GM23338 (cell line): ENCODE measurements at regions not wholly inside any gene's neighbourhood (a gene's known extent, or its start where the extent isn't known, plus 50 kb on each side); places are given as distances from the start of the nearest gene placed in this dataset.

Experiments
- ATAC-seq: fragments of 200-7000 bp; cut with Tn5 transposase; 3 replicates; pipeline ENCODE4 v1.9.1; 2020
- DNase-seq: peaks from one replicate; pipeline ENCODE4 v3.0.0-alpha.2; 2015; ENCODE audit warnings: low spot score
- H2AFZ ChIP-seq: fragments of 200-600 bp; sonication (generic); 2 replicates; pipeline ENCODE4 v1.8.0; 2016; ENCODE audit warnings: antibody characterized with exemption, mild to moderate bottlenecking, moderate library complexity
- H3F3A ChIP-seq: fragments of 200-600 bp; sonication (generic); replicated peaks from 2 replicates; pipeline ENCODE4 v1.8.0; 2017; ENCODE audit warnings: antibody characterized with exemption, mixed run types, low read depth
- H3K27ac ChIP-seq: fragments of 200-600 bp; sonication (generic); 2 replicates; pipeline ENCODE4 v1.6.1; 2016; ENCODE audit warnings: low read depth
- H3K27me3 ChIP-seq: fragments of 200-600 bp; sonication (generic); 2 replicates; pipeline ENCODE4 v1.8.0; 2016; ENCODE audit warnings: mild to moderate bottlenecking, mixed run types, moderate library complexity; ENCODE audit not compliant: insufficient read depth
- H3K36me3 ChIP-seq: fragments of 200-600 bp; sonication (generic); 2 replicates; pipeline ENCODE4 v1.8.0; 2016; ENCODE audit warnings: mild to moderate bottlenecking; ENCODE audit not compliant: insufficient read depth
- H3K4me1 ChIP-seq: fragments of 200-600 bp; sonication (generic); 2 replicates; pipeline ENCODE4 v1.8.0; 2016; ENCODE audit warnings: mild to moderate bottlenecking, moderate library complexity; ENCODE audit not compliant: insufficient read depth
- H3K4me2 ChIP-seq: fragments of 200-600 bp; sonication (generic); 2 replicates; pipeline ENCODE4 v1.7.1; 2017; ENCODE audit warnings: mixed run types
- H3K4me3 ChIP-seq: fragments of 200-600 bp; sonication (generic); 2 replicates; pipeline ENCODE4 v1.6.1; 2016; ENCODE audit warnings: mixed run types
- H3K79me2 ChIP-seq: fragments of 200-600 bp; sonication (generic); replicated peaks from 2 replicates; pipeline ENCODE4 v1.8.0; 2017; ENCODE audit warnings: mild to moderate bottlenecking; ENCODE audit not compliant: insufficient read depth
- H3K9me2 ChIP-seq: fragments of 200-600 bp; sonication (generic); 2 replicates; pipeline ENCODE4 v1.8.0; 2017; ENCODE audit not compliant: insufficient read depth
- H4K20me1 ChIP-seq: fragments of 200-600 bp; sonication (generic); replicated peaks from 2 replicates; pipeline ENCODE4 v1.8.0; 2017; ENCODE audit warnings: mild to moderate bottlenecking; ENCODE audit not compliant: insufficient read depth
- H3K27ac Mint-ChIP-seq: 2 replicates; pipeline ENCODE4 v1.8.0; 2020; ENCODE audit warnings: inconsistent platforms, mild to moderate bottlenecking, moderate library complexity, mixed read lengths
- H3K27me3 Mint-ChIP-seq: 3 replicates; pipeline ENCODE4 v1.8.0; 2022; ENCODE audit warnings: low read depth, mild to moderate bottlenecking, moderate library complexity, mixed read lengths, inconsistent platforms; ENCODE audit not compliant: insufficient read depth, poor library complexity
- H3K36me3 Mint-ChIP-seq: 3 replicates; pipeline ENCODE4 v1.8.0; 2021; ENCODE audit warnings: low read depth, mild to moderate bottlenecking, inconsistent platforms, moderate library complexity, mixed read lengths
- H3K4me1 Mint-ChIP-seq: 3 replicates; pipeline ENCODE4 v1.8.0; 2020; ENCODE audit warnings: mild to moderate bottlenecking, inconsistent platforms, mixed read lengths
- H3K4me3 Mint-ChIP-seq: 3 replicates; pipeline ENCODE4 v1.8.0; 2021; ENCODE audit warnings: moderate library complexity, mild to moderate bottlenecking, inconsistent platforms, mixed read lengths
- H3K9me3 Mint-ChIP-seq: 3 replicates; pipeline ENCODE4 v1.8.0; 2020; ENCODE audit warnings: moderate library complexity, mild to moderate bottlenecking, inconsistent platforms, mixed read lengths
- CREB1 ChIP-seq: fragments of 250-450 bp; sonication (Bioruptor Pico); IDR thresholded peaks from 2 replicates; pipeline ENCODE4 v1.5.0; 2020; ENCODE audit warnings: low read depth, mild to moderate bottlenecking, moderate library complexity
- EZH2 ChIP-seq: fragments of 200-600 bp; sonication (generic); IDR thresholded peaks from one replicate; pipeline ENCODE4 v1.8.0; 2017; ENCODE audit warnings: antibody characterized with exemption, mild to moderate bottlenecking, low read depth; ENCODE audit not compliant: unreplicated experiment
- EZH2phosphoT487 ChIP-seq: fragments of 200-600 bp; sonication (generic); IDR thresholded peaks from one replicate; pipeline ENCODE4 v1.8.1; 2018; ENCODE audit warnings: antibody characterized with exemption; ENCODE audit not compliant: unreplicated experiment
- JUNB ChIP-seq: IDR thresholded peaks from one replicate; pipeline ENCODE4 v1.6.1; 2016; ENCODE audit warnings: antibody characterized with exemption; ENCODE audit not compliant: unreplicated experiment
- NANOG ChIP-seq: IDR thresholded peaks from 2 replicates; pipeline ENCODE4 v1.6.1; 2016; ENCODE audit warnings: antibody characterized with exemption, borderline replicate concordance
- POLR2AphosphoS5 ChIP-seq: IDR thresholded peaks from 2 replicates; pipeline ENCODE4 v1.6.1; 2016; ENCODE audit warnings: antibody characterized with exemption, low read depth
- STAT1 ChIP-seq: IDR thresholded peaks from one replicate; pipeline ENCODE4 v1.6.1; 2016; ENCODE audit warnings: antibody characterized with exemption; ENCODE audit not compliant: unreplicated experiment
- ZNF114 ChIP-seq: fragments of 250-450 bp; sonication (Bioruptor Pico); IDR thresholded peaks from 2 replicates; pipeline ENCODE4 v1.5.0; 2020; ENCODE audit warnings: mild to moderate bottlenecking, moderate library complexity
- ZNF331 ChIP-seq: fragments of 250-450 bp; sonication (Bioruptor Pico); IDR thresholded peaks from 2 replicates; pipeline ENCODE4 v1.5.0; 2020; ENCODE audit warnings: low read depth, mild to moderate bottlenecking, moderate library complexity
- TF ChIP-seq, protein P1 (sequence below), 2 experiments: fragments of 200-600 bp in 1 of 2; sonication (generic) in 1 of 2; conservative IDR thresholded peaks; 2 replicates each; pipeline versions ENCODE4 v1.5.1 to v1.6.1; 2016 to 2017; ENCODE audit warnings: antibody characterized with exemption in 2 of 2, low read depth in 2 of 2, mild to moderate bottlenecking in 2 of 2, moderate library complexity in 1 of 2
- TF ChIP-seq, protein P2 (sequence below): IDR thresholded peaks from one replicate; pipeline ENCODE4 v1.6.1; 2018; ENCODE audit warnings: antibody characterized with exemption; ENCODE audit not compliant: unreplicated experiment
- TF ChIP-seq, protein P3 (sequence below): fragments of 250-450 bp; sonication (Bioruptor Pico); IDR thresholded peaks from 2 replicates; pipeline ENCODE4 v1.5.0; 2020; ENCODE audit warnings: mild to moderate bottlenecking, moderate library complexity
- TF ChIP-seq, protein P4 (sequence below): IDR thresholded peaks from 2 replicates; pipeline ENCODE4 v1.6.1; 2016; ENCODE audit warnings: antibody characterized with exemption

DNA sequence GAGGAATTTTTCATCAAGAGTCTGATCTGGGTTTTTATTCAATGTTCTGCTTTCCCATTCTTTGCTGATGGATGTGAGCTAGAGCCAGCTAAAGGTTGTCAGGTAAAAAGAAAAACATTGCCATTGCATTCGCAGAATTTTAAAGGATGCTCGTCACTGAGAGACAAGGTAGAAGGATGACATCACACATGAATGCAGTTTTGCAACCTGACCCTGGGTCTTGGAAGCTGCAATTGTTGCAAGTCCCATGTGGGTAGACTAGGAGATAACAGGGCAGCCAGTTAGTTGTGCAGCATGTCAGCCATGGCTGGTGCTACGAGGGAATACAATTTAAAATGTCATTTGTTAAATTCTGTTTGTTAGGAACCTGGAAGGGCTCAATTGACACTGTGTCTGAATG lies 73.9 kb upstream of the MXRA5 start:
- Histone ChIP-seq H4K20me1 (no peaks in the 10 kb centered on the region), H3K9me2 (no peaks in the 10 kb centered on the region), H3K4me1 (no peaks in the 10 kb centered on the region), H3K79me2 (no peaks in the 10 kb centered on the region), H3F3A (no peaks in the 10 kb centered on the region), H3K4me2 (no peak overlapping the region), H3K36me3 (no peaks in the 10 kb centered on the region), H3K27ac (no peak overlapping the region), H2AFZ (no peak overlapping the region), H3K4me3 (no peak overlapping the region), H3K27me3 (no peaks in the 10 kb centered on the region)
- Mint-ChIP-seq H3K27me3 (peaks cover 3% of the 10 kb centered on the region), H3K9me3 (no peaks in the 10 kb centered on the region), H3K36me3 (no peaks in the 10 kb centered on the region), H3K4me1 (no peaks in the 10 kb centered on the region), H3K27ac (no peak overlapping the region), H3K4me3 (no peak overlapping the region)
- TF ChIP-seq POLR2AphosphoS5 (no peak), EZH2phosphoT487 (no peak), JUNB (no peak), ZNF114 (no peak), ZNF331 (no peak), STAT1 (no peak), CREB1 (CRISPR knock-in tag) (no peak), NANOG (no peak), EZH2 (no peak)
- TF ChIP-seq, protein P1, sequence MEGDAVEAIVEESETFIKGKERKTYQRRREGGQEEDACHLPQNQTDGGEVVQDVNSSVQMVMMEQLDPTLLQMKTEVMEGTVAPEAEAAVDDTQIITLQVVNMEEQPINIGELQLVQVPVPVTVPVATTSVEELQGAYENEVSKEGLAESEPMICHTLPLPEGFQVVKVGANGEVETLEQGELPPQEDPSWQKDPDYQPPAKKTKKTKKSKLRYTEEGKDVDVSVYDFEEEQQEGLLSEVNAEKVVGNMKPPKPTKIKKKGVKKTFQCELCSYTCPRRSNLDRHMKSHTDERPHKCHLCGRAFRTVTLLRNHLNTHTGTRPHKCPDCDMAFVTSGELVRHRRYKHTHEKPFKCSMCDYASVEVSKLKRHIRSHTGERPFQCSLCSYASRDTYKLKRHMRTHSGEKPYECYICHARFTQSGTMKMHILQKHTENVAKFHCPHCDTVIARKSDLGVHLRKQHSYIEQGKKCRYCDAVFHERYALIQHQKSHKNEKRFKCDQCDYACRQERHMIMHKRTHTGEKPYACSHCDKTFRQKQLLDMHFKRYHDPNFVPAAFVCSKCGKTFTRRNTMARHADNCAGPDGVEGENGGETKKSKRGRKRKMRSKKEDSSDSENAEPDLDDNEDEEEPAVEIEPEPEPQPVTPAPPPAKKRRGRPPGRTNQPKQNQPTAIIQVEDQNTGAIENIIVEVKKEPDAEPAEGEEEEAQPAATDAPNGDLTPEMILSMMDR (conservative IDR thresholded peaks at IDR 0.05; ENCODE audit: low read depth in 2 of 2) = no peak
- TF ChIP-seq, protein P2, sequence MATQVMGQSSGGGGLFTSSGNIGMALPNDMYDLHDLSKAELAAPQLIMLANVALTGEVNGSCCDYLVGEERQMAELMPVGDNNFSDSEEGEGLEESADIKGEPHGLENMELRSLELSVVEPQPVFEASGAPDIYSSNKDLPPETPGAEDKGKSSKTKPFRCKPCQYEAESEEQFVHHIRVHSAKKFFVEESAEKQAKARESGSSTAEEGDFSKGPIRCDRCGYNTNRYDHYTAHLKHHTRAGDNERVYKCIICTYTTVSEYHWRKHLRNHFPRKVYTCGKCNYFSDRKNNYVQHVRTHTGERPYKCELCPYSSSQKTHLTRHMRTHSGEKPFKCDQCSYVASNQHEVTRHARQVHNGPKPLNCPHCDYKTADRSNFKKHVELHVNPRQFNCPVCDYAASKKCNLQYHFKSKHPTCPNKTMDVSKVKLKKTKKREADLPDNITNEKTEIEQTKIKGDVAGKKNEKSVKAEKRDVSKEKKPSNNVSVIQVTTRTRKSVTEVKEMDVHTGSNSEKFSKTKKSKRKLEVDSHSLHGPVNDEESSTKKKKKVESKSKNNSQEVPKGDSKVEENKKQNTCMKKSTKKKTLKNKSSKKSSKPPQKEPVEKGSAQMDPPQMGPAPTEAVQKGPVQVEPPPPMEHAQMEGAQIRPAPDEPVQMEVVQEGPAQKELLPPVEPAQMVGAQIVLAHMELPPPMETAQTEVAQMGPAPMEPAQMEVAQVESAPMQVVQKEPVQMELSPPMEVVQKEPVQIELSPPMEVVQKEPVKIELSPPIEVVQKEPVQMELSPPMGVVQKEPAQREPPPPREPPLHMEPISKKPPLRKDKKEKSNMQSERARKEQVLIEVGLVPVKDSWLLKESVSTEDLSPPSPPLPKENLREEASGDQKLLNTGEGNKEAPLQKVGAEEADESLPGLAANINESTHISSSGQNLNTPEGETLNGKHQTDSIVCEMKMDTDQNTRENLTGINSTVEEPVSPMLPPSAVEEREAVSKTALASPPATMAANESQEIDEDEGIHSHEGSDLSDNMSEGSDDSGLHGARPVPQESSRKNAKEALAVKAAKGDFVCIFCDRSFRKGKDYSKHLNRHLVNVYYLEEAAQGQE = no peak
- TF ChIP-seq, protein P3, sequence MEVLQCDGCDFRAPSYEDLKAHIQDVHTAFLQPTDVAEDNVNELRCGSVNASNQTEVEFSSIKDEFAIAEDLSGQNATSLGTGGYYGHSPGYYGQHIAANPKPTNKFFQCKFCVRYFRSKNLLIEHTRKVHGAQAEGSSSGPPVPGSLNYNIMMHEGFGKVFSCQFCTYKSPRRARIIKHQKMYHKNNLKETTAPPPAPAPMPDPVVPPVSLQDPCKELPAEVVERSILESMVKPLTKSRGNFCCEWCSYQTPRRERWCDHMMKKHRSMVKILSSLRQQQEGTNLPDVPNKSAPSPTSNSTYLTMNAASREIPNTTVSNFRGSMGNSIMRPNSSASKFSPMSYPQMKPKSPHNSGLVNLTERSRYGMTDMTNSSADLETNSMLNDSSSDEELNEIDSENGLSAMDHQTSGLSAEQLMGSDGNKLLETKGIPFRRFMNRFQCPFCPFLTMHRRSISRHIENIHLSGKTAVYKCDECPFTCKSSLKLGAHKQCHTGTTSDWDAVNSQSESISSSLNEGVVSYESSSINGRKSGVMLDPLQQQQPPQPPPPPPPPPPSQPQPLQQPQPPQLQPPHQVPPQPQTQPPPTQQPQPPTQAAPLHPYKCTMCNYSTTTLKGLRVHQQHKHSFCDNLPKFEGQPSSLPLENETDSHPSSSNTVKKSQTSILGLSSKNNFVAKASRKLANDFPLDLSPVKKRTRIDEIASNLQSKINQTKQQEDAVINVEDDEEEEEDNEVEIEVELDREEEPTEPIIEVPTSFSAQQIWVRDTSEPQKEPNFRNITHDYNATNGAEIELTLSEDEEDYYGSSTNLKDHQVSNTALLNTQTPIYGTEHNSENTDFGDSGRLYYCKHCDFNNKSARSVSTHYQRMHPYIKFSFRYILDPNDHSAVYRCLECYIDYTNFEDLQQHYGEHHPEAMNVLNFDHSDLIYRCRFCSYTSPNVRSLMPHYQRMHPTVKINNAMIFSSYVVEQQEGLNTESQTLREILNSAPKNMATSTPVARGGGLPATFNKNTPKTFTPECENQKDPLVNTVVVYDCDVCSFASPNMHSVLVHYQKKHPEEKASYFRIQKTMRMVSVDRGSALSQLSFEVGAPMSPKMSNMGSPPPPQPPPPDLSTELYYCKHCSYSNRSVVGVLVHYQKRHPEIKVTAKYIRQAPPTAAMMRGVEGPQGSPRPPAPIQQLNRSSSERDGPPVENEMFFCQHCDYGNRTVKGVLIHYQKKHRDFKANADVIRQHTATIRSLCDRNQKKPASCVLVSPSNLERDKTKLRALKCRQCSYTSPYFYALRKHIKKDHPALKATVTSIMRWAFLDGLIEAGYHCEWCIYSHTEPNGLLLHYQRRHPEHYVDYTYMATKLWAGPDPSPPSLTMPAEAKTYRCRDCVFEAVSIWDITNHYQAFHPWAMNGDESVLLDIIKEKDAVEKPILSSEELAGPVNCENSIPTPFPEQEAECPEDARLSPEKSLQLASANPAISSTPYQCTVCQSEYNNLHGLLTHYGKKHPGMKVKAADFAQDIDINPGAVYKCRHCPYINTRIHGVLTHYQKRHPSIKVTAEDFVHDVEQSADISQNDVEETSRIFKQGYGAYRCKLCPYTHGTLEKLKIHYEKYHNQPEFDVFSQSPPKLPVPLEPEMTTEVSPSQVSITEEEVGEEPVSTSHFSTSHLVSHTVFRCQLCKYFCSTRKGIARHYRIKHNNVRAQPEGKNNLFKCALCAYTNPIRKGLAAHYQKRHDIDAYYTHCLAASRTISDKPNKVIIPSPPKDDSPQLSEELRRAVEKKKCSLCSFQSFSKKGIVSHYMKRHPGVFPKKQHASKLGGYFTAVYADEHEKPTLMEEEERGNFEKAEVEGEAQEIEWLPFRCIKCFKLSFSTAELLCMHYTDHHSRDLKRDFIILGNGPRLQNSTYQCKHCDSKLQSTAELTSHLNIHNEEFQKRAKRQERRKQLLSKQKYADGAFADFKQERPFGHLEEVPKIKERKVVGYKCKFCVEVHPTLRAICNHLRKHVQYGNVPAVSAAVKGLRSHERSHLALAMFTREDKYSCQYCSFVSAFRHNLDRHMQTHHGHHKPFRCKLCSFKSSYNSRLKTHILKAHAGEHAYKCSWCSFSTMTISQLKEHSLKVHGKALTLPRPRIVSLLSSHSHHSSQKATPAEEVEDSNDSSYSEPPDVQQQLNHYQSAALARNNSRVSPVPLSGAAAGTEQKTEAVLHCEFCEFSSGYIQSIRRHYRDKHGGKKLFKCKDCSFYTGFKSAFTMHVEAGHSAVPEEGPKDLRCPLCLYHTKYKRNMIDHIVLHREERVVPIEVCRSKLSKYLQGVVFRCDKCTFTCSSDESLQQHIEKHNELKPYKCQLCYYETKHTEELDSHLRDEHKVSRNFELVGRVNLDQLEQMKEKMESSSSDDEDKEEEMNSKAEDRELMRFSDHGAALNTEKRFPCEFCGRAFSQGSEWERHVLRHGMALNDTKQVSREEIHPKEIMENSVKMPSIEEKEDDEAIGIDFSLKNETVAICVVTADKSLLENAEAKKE = no peak
- TF ChIP-seq, protein P4, sequence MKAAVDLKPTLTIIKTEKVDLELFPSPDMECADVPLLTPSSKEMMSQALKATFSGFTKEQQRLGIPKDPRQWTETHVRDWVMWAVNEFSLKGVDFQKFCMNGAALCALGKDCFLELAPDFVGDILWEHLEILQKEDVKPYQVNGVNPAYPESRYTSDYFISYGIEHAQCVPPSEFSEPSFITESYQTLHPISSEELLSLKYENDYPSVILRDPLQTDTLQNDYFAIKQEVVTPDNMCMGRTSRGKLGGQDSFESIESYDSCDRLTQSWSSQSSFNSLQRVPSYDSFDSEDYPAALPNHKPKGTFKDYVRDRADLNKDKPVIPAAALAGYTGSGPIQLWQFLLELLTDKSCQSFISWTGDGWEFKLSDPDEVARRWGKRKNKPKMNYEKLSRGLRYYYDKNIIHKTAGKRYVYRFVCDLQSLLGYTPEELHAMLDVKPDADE = no peak
- DNase-seq = no peak
- ATAC-seq = no peak
